BLaER1 (cell line): ENCODE measurements at regions not wholly inside any gene's neighbourhood (a gene's known extent, or its start where the extent isn't known, plus 50 kb on each side); places are given as distances from the start of the nearest gene placed in this dataset.
"Not testable (repeated sequence)": the region's sequence is repeated elsewhere in the genome, so short reads cannot be mapped to it uniquely, and the experiment has no call there.

Experiments used
- H3K27ac ChIP-seq: shearing (Covaris generic); formaldehyde crosslinking; 2 replicates; pipeline ENCODE4 v1.8.1; 2022
- H3K27me3 ChIP-seq: shearing (Covaris generic); formaldehyde crosslinking; 2 replicates; pipeline ENCODE4 v1.8.1; 2022
- H3K36me3 ChIP-seq: shearing (Covaris generic); formaldehyde crosslinking; 2 replicates; pipeline ENCODE4 v1.8.1; 2022
- H3K4me1 ChIP-seq: shearing (Covaris generic); formaldehyde crosslinking; 2 replicates; pipeline ENCODE4 v1.8.1; 2022
- H3K4me2 ChIP-seq: shearing (Covaris generic); formaldehyde crosslinking; 2 replicates; pipeline ENCODE4 v1.8.1; 2022
- H3K4me3 ChIP-seq: shearing (Covaris generic); formaldehyde crosslinking; 2 replicates; pipeline ENCODE4 v1.8.1; 2022
- H3K9ac ChIP-seq: shearing (Covaris generic); formaldehyde crosslinking; 2 replicates; pipeline ENCODE4 v1.8.1; 2022
- H3K9me3 ChIP-seq: shearing (Covaris generic); formaldehyde crosslinking; 2 replicates; pipeline ENCODE4 v1.8.1; 2022
- H4K20me1 ChIP-seq: shearing (Covaris generic); formaldehyde crosslinking; 2 replicates; pipeline ENCODE4 v1.8.1; 2022
- Cebpa-rat ChIP-seq: shearing (Covaris generic); IDR thresholded peaks from 2 replicates; pipeline ENCODE4 v1.8.1; 2022

- Histone ChIP-seq H3K27ac (no peak overlapping the region), H3K27me3 (no peaks in the 10 kb centered on the region), H3K4me1 (no peaks in the 10 kb centered on the region), H3K4me3 (no peak overlapping the region), H3K36me3 (no peaks in the 10 kb centered on the region), H3K4me2 (no peak overlapping the region), H4K20me1 (no peaks in the 10 kb centered on the region), H3K9ac (no peak overlapping the region), H3K9me3 (peaks cover 4% of the 10 kb centered on the region; the same call in 1 of the 2 replicates)
- TF ChIP-seq Cebpa-rat = no peak
Measured at GRCh38 chr3:147244397-147244796, 161.9 kb downstream of the ZIC4 start.

- Histone ChIP-seq H3K4me3 (no peak overlapping the region), H3K4me1 (no peaks in the 10 kb centered on the region), H4K20me1 (no peaks in the 10 kb centered on the region), H3K27me3 (no peaks in the 10 kb centered on the region), H3K36me3 (no peaks in the 10 kb centered on the region), H3K9ac (no peak overlapping the region), H3K9me3 (peaks cover 3% of the 10 kb centered on the region; the same call in 1 of the 2 replicates), H3K27ac (no peak overlapping the region), H3K4me2 (no peak overlapping the region)
- TF ChIP-seq Cebpa-rat = no peak
Measured at GRCh38 chr3:147240581-147240980, 165.8 kb downstream of the ZIC4 start.

GRCh38 chr3:147237991-147238390 lies 168.4 kb downstream of the ZIC4 start:
- Histone ChIP-seq H3K4me3 (no peak overlapping the region), H3K4me1 (no peaks in the 10 kb centered on the region), H3K9ac (no peak overlapping the region), H3K9me3 (no peaks in the 10 kb centered on the region), H3K27ac (no peak overlapping the region), H3K27me3 (no peaks in the 10 kb centered on the region), H4K20me1 (no peaks in the 10 kb centered on the region), H3K4me2 (no peak overlapping the region), H3K36me3 (no peaks in the 10 kb centered on the region)
- TF ChIP-seq Cebpa-rat = no peak

- not testable (repeated sequence) for H3K4me3 ChIP-seq, H3K27me3 ChIP-seq, H3K27ac ChIP-seq, H3K4me2 ChIP-seq, H4K20me1 ChIP-seq, H3K36me3 ChIP-seq, H3K4me1 ChIP-seq, H3K9me3 ChIP-seq, H3K9ac ChIP-seq
Measured at GRCh38 chr3:147231980-147232379, 174.4 kb downstream of the ZIC4 start.

GRCh38 chr3:147231111-147231510 lies 175.2 kb downstream of the ZIC4 start:
- H3K36me3 ChIP-seq = no peaks in the 10 kb centered on the region
- H3K27ac ChIP-seq = no peak overlapping the region
- H3K9ac ChIP-seq = no peak overlapping the region
- no peaks in the 10 kb centered on the region for H3K4me1 ChIP-seq
- no peaks in the 10 kb centered on the region for H4K20me1 ChIP-seq
- H3K9me3 ChIP-seq = no peaks in the 10 kb centered on the region
- no peak overlapping the region for H3K4me2 ChIP-seq
- no peak for TF ChIP-seq Cebpa-rat
- no peak overlapping the region for H3K4me3 ChIP-seq
- no peaks in the 10 kb centered on the region for H3K27me3 ChIP-seq

GRCh38 chr3:147222291-147222690 lies 184.1 kb downstream of the ZIC4 start:
- no peak for TF ChIP-seq Cebpa-rat
- H3K27ac ChIP-seq = no peak overlapping the region
- no peaks in the 10 kb centered on the region for H3K36me3 ChIP-seq
- H3K9ac ChIP-seq = no peak overlapping the region
- no peak overlapping the region for H3K4me3 ChIP-seq
- H3K4me1 ChIP-seq = peaks cover 5% of the 10 kb centered on the region
- no peaks in the 10 kb centered on the region for H3K27me3 ChIP-seq
- no peaks in the 10 kb centered on the region for H4K20me1 ChIP-seq
- H3K4me2 ChIP-seq = no peak overlapping the region
- H3K9me3 ChIP-seq = no peaks in the 10 kb centered on the region

- H3K9me3 ChIP-seq = no peaks in the 10 kb centered on the region
- peaks cover 5% of the 10 kb centered on the region for H3K4me1 ChIP-seq
- H4K20me1 ChIP-seq = no peaks in the 10 kb centered on the region
- TF ChIP-seq Cebpa-rat = no peak
- no peaks in the 10 kb centered on the region for H3K27me3 ChIP-seq
- H3K4me2 ChIP-seq = 0 out of 2 replicates have a peak overlapping the region, but pooled peaks have one; percentile 9
- no peak overlapping the region for H3K9ac ChIP-seq
- H3K4me3 ChIP-seq = no peak overlapping the region
- H3K27ac ChIP-seq = no peak overlapping the region
- no peaks in the 10 kb centered on the region for H3K36me3 ChIP-seq
Measured at GRCh38 chr3:147218965-147219364, 187.4 kb downstream of the ZIC4 start.

GRCh38 chr3:147216143-147216673 lies 190.1 kb downstream of the ZIC4 start:
- Histone ChIP-seq H3K9me3 (no peaks in the 10 kb centered on the region), H3K4me1 (peaks cover 5% of the 10 kb centered on the region), H3K4me3 (no peak overlapping the region), H4K20me1 (no peaks in the 10 kb centered on the region), H3K27ac (no peak overlapping the region), H3K27me3 (no peaks in the 10 kb centered on the region), H3K36me3 (no peaks in the 10 kb centered on the region), H3K9ac (no peak overlapping the region), H3K4me2 (no peak overlapping the region)
- no peak for TF ChIP-seq Cebpa-rat

GRCh38 chr3:147215660-147216059 lies 190.7 kb downstream of the ZIC4 start:
- Histone ChIP-seq H3K9me3 (no peaks in the 10 kb centered on the region), H3K27ac (no peak overlapping the region), H3K27me3 (no peaks in the 10 kb centered on the region), H3K4me2 (no peak overlapping the region), H4K20me1 (no peaks in the 10 kb centered on the region), H3K9ac (no peak overlapping the region), H3K36me3 (no peaks in the 10 kb centered on the region), H3K4me3 (no peak overlapping the region), H3K4me1 (peaks cover 5% of the 10 kb centered on the region)
- no peak for TF ChIP-seq Cebpa-rat

- no peak for TF ChIP-seq Cebpa-rat
- Histone ChIP-seq H3K9ac (no peak overlapping the region), H3K9me3 (no peaks in the 10 kb centered on the region; the same call in 1 of the 2 replicates), H3K36me3 (no peaks in the 10 kb centered on the region), H3K4me3 (no peak overlapping the region), H3K27me3 (no peaks in the 10 kb centered on the region), H4K20me1 (no peaks in the 10 kb centered on the region), H3K4me2 (no peak overlapping the region), H3K4me1 (peaks cover under 1% of the 10 kb centered on the region; the same call in 1 of the 2 replicates), H3K27ac (no peak overlapping the region)
Measured at GRCh38 chr3:147213633-147214032, 192.7 kb downstream of the ZIC4 start.

- no peak for TF ChIP-seq Cebpa-rat
- Histone ChIP-seq H3K4me3 (no peak overlapping the region), H3K9me3 (peaks cover 12% of the 10 kb centered on the region), H4K20me1 (no peaks in the 10 kb centered on the region), H3K4me1 (peaks cover 5% of the 10 kb centered on the region), H3K9ac (no peak overlapping the region), H3K4me2 (no peak overlapping the region), H3K27ac (no peak overlapping the region), H3K27me3 (no peaks in the 10 kb centered on the region), H3K36me3 (no peaks in the 10 kb centered on the region)
Measured at GRCh38 chr3:147210676-147211075, 195.7 kb downstream of the ZIC4 start.
